ENCODE measurements at regions not wholly inside any gene's neighbourhood (a gene's known extent, or its start where the extent isn't known, plus 50 kb on each side); places are given as distances from the start of the nearest gene placed in this dataset.

DNA sequence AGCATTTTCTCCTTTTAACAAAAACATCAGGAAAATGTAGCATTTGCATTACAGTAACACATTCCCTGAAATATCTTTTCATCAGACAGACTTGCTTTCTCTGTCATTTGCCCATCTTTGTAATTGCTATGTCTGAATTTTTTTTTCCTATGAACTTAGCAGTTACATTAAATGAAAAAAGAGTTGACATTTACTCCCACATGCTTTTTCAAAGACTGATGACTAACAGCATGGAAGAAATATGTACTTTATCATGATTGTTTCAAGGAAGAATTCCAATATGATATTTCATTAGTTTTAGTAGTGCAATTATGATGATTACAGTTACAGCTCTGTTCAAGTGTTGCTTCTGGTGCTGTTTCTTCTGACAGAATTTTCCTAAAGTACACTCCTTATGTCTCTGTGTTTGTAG, 864.5 kb upstream of the MAN1A1 start:
- CTCF ChIA-PET = interaction anchor here (0.6 to 0.7 kb wide), 2 partner anchors 13 to 546 kb away, joined by 3 read pairs; no protein-coding TSS in a partner anchor
- H3K4me3 ChIP-seq (ENCODE audit: low read depth, low read length) = no peak overlapping the region
- no peaks in the 10 kb centered on the region for H3K27me3 ChIP-seq (ENCODE audit: control insufficient read depth, insufficient read depth, low read length)
- POLR2A ChIA-PET = interaction anchor here (0.6 kb wide), 1 partner anchor 335 kb away, joined by 3 read pairs; no protein-coding TSS in a partner anchor
- H3K36me3 ChIP-seq (ENCODE audit: control insufficient read depth, insufficient read depth, low read length) = no peaks in the 10 kb centered on the region
- TF ChIP-seq, protein P1, sequence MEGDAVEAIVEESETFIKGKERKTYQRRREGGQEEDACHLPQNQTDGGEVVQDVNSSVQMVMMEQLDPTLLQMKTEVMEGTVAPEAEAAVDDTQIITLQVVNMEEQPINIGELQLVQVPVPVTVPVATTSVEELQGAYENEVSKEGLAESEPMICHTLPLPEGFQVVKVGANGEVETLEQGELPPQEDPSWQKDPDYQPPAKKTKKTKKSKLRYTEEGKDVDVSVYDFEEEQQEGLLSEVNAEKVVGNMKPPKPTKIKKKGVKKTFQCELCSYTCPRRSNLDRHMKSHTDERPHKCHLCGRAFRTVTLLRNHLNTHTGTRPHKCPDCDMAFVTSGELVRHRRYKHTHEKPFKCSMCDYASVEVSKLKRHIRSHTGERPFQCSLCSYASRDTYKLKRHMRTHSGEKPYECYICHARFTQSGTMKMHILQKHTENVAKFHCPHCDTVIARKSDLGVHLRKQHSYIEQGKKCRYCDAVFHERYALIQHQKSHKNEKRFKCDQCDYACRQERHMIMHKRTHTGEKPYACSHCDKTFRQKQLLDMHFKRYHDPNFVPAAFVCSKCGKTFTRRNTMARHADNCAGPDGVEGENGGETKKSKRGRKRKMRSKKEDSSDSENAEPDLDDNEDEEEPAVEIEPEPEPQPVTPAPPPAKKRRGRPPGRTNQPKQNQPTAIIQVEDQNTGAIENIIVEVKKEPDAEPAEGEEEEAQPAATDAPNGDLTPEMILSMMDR (IDR thresholded peaks at IDR 0.05; ENCODE audit: insufficient read depth, low read depth, low read length) = no peak
- no peak for DNase-seq (ENCODE audit: low read depth)

DNA sequence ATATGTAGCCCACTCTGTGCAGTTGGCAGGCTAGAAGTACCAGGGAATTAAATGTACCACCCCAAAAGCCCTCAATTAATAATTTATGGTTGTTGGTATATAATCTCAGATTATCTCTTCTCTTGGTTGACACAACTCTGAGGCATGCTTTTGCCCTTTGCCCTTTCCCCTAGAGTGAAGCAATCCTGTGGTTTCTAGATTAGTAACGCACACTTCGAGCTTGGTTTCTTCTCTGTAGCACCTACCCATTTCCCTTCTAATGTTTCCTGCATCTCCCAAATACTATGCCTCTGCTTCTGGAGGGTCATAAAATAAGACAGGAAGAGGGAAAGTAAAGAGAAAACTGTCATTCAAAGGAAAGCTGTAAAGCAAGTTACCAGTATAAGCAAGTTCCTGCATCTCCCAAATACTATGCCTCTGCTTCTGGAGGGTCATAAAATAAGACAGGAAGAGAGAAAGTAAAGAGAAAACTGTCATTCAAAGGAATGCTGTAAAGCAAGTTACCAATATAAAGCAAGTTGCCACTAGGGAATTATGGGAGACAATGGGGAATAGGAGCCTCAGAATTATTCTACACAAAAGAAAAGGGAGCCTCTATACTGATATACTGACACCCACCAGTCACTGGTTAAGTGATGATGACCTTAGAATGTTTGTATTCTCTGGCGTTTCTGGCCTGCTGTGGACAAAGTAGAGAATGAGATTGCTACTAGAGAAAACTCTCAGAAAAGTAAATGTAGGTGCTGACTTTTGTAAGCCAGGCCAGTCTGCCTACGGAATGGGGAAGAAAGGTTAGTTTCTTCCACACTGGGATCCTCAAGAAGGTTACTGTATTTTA, 862.6 kb upstream of the MAN1A1 start:
- TF ChIP-seq, protein P1 (IDR thresholded peaks at IDR 0.05; ENCODE audit: insufficient read depth, low read depth, low read length) = no peak
- DNase-seq (ENCODE audit: low read depth) = no peak
- CTCF ChIA-PET = no interaction called here

DNA sequence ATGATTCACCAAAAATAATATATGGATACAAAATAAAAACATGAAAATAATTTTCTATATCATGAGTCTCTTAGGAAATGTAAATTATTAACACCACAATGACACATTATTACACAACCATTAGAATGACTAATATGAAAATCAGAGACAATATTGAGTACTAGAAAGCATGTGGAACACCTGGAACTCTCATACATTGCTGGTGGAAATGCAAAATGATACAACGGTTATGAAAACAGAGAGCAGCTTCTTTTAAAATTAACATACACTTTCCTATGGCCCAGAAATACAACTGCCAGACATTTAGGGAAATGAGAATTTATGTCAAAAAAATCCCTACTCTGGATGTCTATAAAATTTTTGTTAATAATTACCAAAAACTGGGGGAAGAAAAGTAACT, 853.3 kb upstream of the MAN1A1 start:
- POLR2A ChIA-PET = no interaction called here

More for the DNA sequence above, 862.6 kb upstream of the MAN1A1 start:
- H3K27me3 ChIP-seq (ENCODE audit: control insufficient read depth, insufficient read depth, low read length) = no peaks in the 10 kb centered on the region
- POLR2A ChIA-PET = no interaction called here
- no peak overlapping the region for H3K4me3 ChIP-seq (ENCODE audit: low read depth, low read length)
- H3K36me3 ChIP-seq (ENCODE audit: control insufficient read depth, insufficient read depth, low read length) = no peaks in the 10 kb centered on the region

DNA sequence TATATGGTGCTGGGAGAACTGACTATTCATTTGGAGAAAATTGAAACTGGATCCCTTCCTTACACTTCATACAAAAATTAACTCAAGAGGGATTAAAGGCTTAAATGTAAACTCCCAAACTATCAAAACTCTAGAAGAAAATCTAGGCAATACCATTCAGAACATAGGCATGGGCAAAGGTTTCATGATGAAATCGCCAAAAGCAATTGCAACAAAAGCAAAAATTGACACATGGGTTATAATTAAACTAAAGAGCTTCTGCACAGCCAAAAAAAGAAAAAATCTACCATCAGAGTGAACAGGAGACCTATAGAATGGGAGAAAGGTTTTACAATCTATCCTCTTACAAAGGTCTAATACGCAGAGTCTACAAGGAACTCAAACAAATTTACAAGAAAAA, 851.3 kb upstream of the MAN1A1 start:
- POLR2A ChIA-PET = no interaction called here
- Histone ChIP-seq H3K4me3 (ENCODE audit: low read depth, low read length) (no peak overlapping the region), H3K36me3 (ENCODE audit: control insufficient read depth, insufficient read depth, low read length) (no peaks in the 10 kb centered on the region), H3K27me3 (ENCODE audit: control insufficient read depth, insufficient read depth, low read length) (no peaks in the 10 kb centered on the region)
- TF ChIP-seq, protein P1 (IDR thresholded peaks at IDR 0.05; ENCODE audit: insufficient read depth, low read depth, low read length) = no peak
- CTCF ChIA-PET = no interaction called here
- no peak for DNase-seq (ENCODE audit: low read depth)

More for the DNA sequence above, 853.3 kb upstream of the MAN1A1 start:
- no peak for DNase-seq (ENCODE audit: low read depth)
- Histone ChIP-seq H3K4me3 (ENCODE audit: low read depth, low read length) (no peak overlapping the region), H3K36me3 (ENCODE audit: control insufficient read depth, insufficient read depth, low read length) (no peaks in the 10 kb centered on the region), H3K27me3 (ENCODE audit: control insufficient read depth, insufficient read depth, low read length) (no peaks in the 10 kb centered on the region)
- TF ChIP-seq, protein P1 (IDR thresholded peaks at IDR 0.05; ENCODE audit: insufficient read depth, low read depth, low read length) = no peak
- CTCF ChIA-PET = no interaction called here

DNA sequence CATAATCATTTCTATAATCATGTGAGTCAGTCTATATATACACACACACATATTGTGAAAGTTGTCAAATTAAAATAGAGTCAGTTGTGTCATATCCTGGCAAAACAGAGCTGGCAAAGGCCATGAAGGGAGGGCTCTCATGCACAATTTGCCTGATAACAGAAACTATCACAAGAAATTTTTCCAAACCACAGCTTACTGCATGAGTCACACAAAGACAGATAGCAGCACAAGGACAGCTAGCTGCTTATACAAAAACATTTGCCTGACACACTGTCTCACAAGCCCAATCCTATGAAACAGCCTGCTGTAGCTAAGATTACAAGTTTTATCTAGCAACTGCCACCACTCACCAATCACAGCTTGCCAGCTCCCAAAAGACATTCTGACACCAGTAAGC, 848.5 kb upstream of the MAN1A1 start:
- POLR2A ChIA-PET = no interaction called here
- TF ChIP-seq, protein P1 (IDR thresholded peaks at IDR 0.05; ENCODE audit: insufficient read depth, low read depth, low read length) = no peak
- H3K36me3 ChIP-seq (ENCODE audit: control insufficient read depth, insufficient read depth, low read length) = no peaks in the 10 kb centered on the region
- CTCF ChIA-PET = no interaction called here
- H3K27me3 ChIP-seq (ENCODE audit: control insufficient read depth, insufficient read depth, low read length) = no peaks in the 10 kb centered on the region
- H3K4me3 ChIP-seq (ENCODE audit: low read depth, low read length) = no peak overlapping the region
- DNase-seq (ENCODE audit: low read depth) = no peak
